Nephron progenitor cell (in vitro differentiated cells): ENCODE measurements at regions not wholly inside any gene's neighbourhood (a gene's known extent, or its start where the extent isn't known, plus 50 kb on each side); places are given as distances from the start of the nearest gene placed in this dataset.
"Not testable (repeated sequence)": the region's sequence is repeated elsewhere in the genome, so short reads cannot be mapped to it uniquely, and the experiment has no call there.

ENCODE experiments used
- DNase-seq: peaks from one replicate; pipeline ENCODE4 v3.0.0; 2021
- H3K27ac Mint-ChIP-seq: 2 replicates; pipeline ENCODE4 v1.8.0; 2021; ENCODE audit warnings: mild to moderate bottlenecking, moderate library complexity, mixed read lengths
- H3K27me3 Mint-ChIP-seq: 2 replicates; pipeline ENCODE4 v1.8.0; 2021; ENCODE audit warnings: mild to moderate bottlenecking, low read depth, mixed read lengths; ENCODE audit not compliant: poor library complexity
- H3K36me3 Mint-ChIP-seq: 2 replicates; pipeline ENCODE4 v1.8.0; 2021; ENCODE audit warnings: low read depth, mixed read lengths
- H3K4me1 Mint-ChIP-seq: 2 replicates; pipeline ENCODE4 v1.8.0; 2021; ENCODE audit warnings: mixed read lengths
- H3K4me3 Mint-ChIP-seq: 2 replicates; pipeline ENCODE4 v1.8.0; 2021; ENCODE audit warnings: mild to moderate bottlenecking, moderate library complexity, mixed read lengths
- H3K9me3 Mint-ChIP-seq: 2 replicates; pipeline ENCODE4 v1.8.0; 2021; ENCODE audit warnings: mild to moderate bottlenecking, moderate library complexity, mixed read lengths
- CTCF ChIP-seq: fragments of 200-600 bp; sonication (generic); IDR thresholded peaks from 2 replicates; pipeline ENCODE4 v1.5.0; 2021; ENCODE audit warnings: antibody characterized with exemption

- peaks cover 8% of the 10 kb centered on the region for H3K27me3 Mint-ChIP-seq
- no peak for DNase-seq
- H3K27ac Mint-ChIP-seq: no peak overlapping the region
- no peaks in the 10 kb centered on the region for H3K36me3 Mint-ChIP-seq
- no peak for TF ChIP-seq CTCF
- H3K9me3 Mint-ChIP-seq: no peaks in the 10 kb centered on the region
- H3K4me3 Mint-ChIP-seq: no peak overlapping the region
- H3K4me1 Mint-ChIP-seq: peaks cover 8% of the 10 kb centered on the region
Observed at GRCh38 chr13:97881556-97881955, 71.9 kb upstream of the IPO5 start.

GRCh38 chr13:97883396-97883795 lies 70.1 kb upstream of the IPO5 start:
- no peak overlapping the region for H3K27ac Mint-ChIP-seq
- no peak for DNase-seq
- H3K9me3 Mint-ChIP-seq: no peaks in the 10 kb centered on the region
- no peak for TF ChIP-seq CTCF
- H3K4me1 Mint-ChIP-seq: peaks cover 9% of the 10 kb centered on the region
- H3K36me3 Mint-ChIP-seq: no peaks in the 10 kb centered on the region
- H3K4me3 Mint-ChIP-seq: no peak overlapping the region
- peaks cover 5% of the 10 kb centered on the region for H3K27me3 Mint-ChIP-seq

GRCh38 chr13:97884707-97885468 lies 68.6 kb upstream of the IPO5 start:
- no peak for DNase-seq
- H3K4me1 Mint-ChIP-seq: peaks cover 9% of the 10 kb centered on the region
- no peak overlapping the region for H3K4me3 Mint-ChIP-seq
- peaks cover 4% of the 10 kb centered on the region for H3K27me3 Mint-ChIP-seq
- H3K36me3 Mint-ChIP-seq: no peaks in the 10 kb centered on the region
- H3K27ac Mint-ChIP-seq: no peak overlapping the region
- TF ChIP-seq CTCF: no peak
- H3K9me3 Mint-ChIP-seq: no peaks in the 10 kb centered on the region

GRCh38 chr13:97885641-97886040 lies 67.8 kb upstream of the IPO5 start:
- Mint-ChIP-seq H3K36me3 (no peaks in the 10 kb centered on the region), H3K4me3 (no peak overlapping the region), H3K27me3 (peaks cover 4% of the 10 kb centered on the region), H3K9me3 (no peaks in the 10 kb centered on the region), H3K4me1 (peaks cover 6% of the 10 kb centered on the region), H3K27ac (no peak overlapping the region)
- no peak for TF ChIP-seq CTCF
- no peak for DNase-seq

- no peak for TF ChIP-seq CTCF
- H3K27me3 Mint-ChIP-seq: peaks cover 3% of the 10 kb centered on the region
- no peak overlapping the region for H3K4me3 Mint-ChIP-seq
- H3K27ac Mint-ChIP-seq: no peak overlapping the region
- no peak for DNase-seq
- no peaks in the 10 kb centered on the region for H3K36me3 Mint-ChIP-seq
- H3K9me3 Mint-ChIP-seq: peaks cover 18% of the 10 kb centered on the region
- H3K4me1 Mint-ChIP-seq: peaks cover 6% of the 10 kb centered on the region
Observed at GRCh38 chr13:97889803-97890202, 63.7 kb upstream of the IPO5 start.

- no peak for TF ChIP-seq CTCF
- no peaks in the 10 kb centered on the region for H3K36me3 Mint-ChIP-seq
- H3K4me3 Mint-ChIP-seq: no peak overlapping the region
- H3K27me3 Mint-ChIP-seq: no peaks in the 10 kb centered on the region
- no peak for DNase-seq
- no peak overlapping the region for H3K27ac Mint-ChIP-seq
- peaks cover 21% of the 10 kb centered on the region for H3K9me3 Mint-ChIP-seq
- peaks cover 6% of the 10 kb centered on the region for H3K4me1 Mint-ChIP-seq
Observed at GRCh38 chr13:97890573-97890972, 62.9 kb upstream of the IPO5 start.

GRCh38 chr13:97891964-97892363 lies 61.5 kb upstream of the IPO5 start:
- H3K36me3 Mint-ChIP-seq, H3K27ac Mint-ChIP-seq, H3K4me1 Mint-ChIP-seq, H3K27me3 Mint-ChIP-seq, H3K4me3 Mint-ChIP-seq, DNase-seq: not testable (repeated sequence)
- H3K9me3 Mint-ChIP-seq: peaks cover 31% of the 10 kb centered on the region
